OCI-LY1 (cell line): ENCODE measurements at regions not wholly inside any gene's neighbourhood (a gene's known extent, or its start where the extent isn't known, plus 50 kb on each side); places are given as distances from the start of the nearest gene placed in this dataset.

Experiments used
- H2AFZ ChIP-seq: fragments of 200-600 bp; sonication (generic), shearing (Covaris generic); 2 replicates; pipeline ENCODE4 v1.6.0; 2014; ENCODE audit warnings: antibody characterized with exemption, mild to moderate bottlenecking, low read length
- H3F3A ChIP-seq: fragments of 200-600 bp; sonication (generic), shearing (Covaris generic); 2 replicates; pipeline ENCODE4 v1.6.0; 2014; ENCODE audit warnings: mild to moderate bottlenecking, antibody characterized with exemption, low read length, moderate library complexity; ENCODE audit not compliant: insufficient read depth
- H3K27ac ChIP-seq: fragments of 200-600 bp; sonication (generic); 2 replicates; pipeline ENCODE4 v1.5.1; 2014; ENCODE audit warnings: low read length, mixed run types, mild to moderate bottlenecking, low read depth; ENCODE audit not compliant: poor library complexity, severe bottlenecking
- H3K27me3 ChIP-seq: fragments of 200-600 bp; sonication (generic); 2 replicates; pipeline ENCODE4 v1.6.0; 2014; ENCODE audit warnings: antibody characterized with exemption, mild to moderate bottlenecking, low read length, moderate library complexity; ENCODE audit not compliant: insufficient read depth
- H3K36me3 ChIP-seq: fragments of 200-600 bp; sonication (generic); 2 replicates; pipeline ENCODE4 v1.6.1; 2014; ENCODE audit warnings: mild to moderate bottlenecking, antibody characterized with exemption, low read length, moderate library complexity, mixed read lengths; ENCODE audit not compliant: insufficient read depth
- H3K4me1 ChIP-seq: fragments of 200-600 bp; sonication (generic); 2 replicates; pipeline ENCODE4 v1.5.1; 2014; ENCODE audit warnings: mild to moderate bottlenecking, low read length, moderate library complexity; ENCODE audit not compliant: insufficient read depth, severe bottlenecking
- H3K4me2 ChIP-seq: fragments of 200-600 bp; sonication (generic), shearing (Covaris generic); 2 replicates; pipeline ENCODE4 v1.6.1; 2014; ENCODE audit warnings: low read length
- H3K4me3 ChIP-seq: fragments of 200-600 bp; sonication (generic); 2 replicates; pipeline ENCODE4 v1.5.1; 2014; ENCODE audit warnings: low read length, low read depth, mild to moderate bottlenecking, mixed read lengths; ENCODE audit not compliant: poor library complexity, severe bottlenecking
- H3K79me2 ChIP-seq: fragments of 200-600 bp; shearing (Covaris generic); 2 replicates; pipeline ENCODE4 v1.6.1; 2016; ENCODE audit warnings: mixed run types, low read length, mixed read lengths; ENCODE audit not compliant: insufficient read depth
- H3K9ac ChIP-seq: fragments of 200-600 bp; sonication (generic), shearing (Covaris generic); 2 replicates; pipeline ENCODE4 v1.6.1; 2014; ENCODE audit warnings: mild to moderate bottlenecking, low read length, mixed read lengths
- H3K9me2 ChIP-seq: fragments of 200-600 bp; sonication (generic), shearing (Covaris generic); 2 replicates; pipeline ENCODE4 v1.6.1; 2014; ENCODE audit warnings: low read depth, mild to moderate bottlenecking, low read length, mixed read lengths
- H3K9me3 ChIP-seq: fragments of 200-600 bp; shearing (Covaris generic); 2 replicates; pipeline ENCODE4 v1.6.1; 2014; ENCODE audit warnings: low read length, mixed read lengths
- H4K20me1 ChIP-seq: fragments of 200-600 bp; sonication (generic), shearing (Covaris generic); 2 replicates; pipeline ENCODE4 v1.6.0; 2016; ENCODE audit warnings: mild to moderate bottlenecking, low read length; ENCODE audit not compliant: insufficient read depth
- EZH2 ChIP-seq: fragments of 200-600 bp; sonication (generic), shearing (Covaris generic); IDR thresholded peaks from 2 replicates; pipeline ENCODE4 v1.8.0; 2017; ENCODE audit warnings: borderline replicate concordance, mixed run types, mild to moderate bottlenecking, antibody characterized with exemption, low read length, moderate library complexity, mixed read lengths
- TF ChIP-seq, protein P1 (sequence below): fragments of 200-600 bp; sonication (generic), shearing (Covaris generic); IDR thresholded peaks from 2 replicates; pipeline ENCODE4 v1.5.1; 2017; ENCODE audit warnings: mild to moderate bottlenecking, antibody characterized with exemption, low read length, moderate library complexity, mixed read lengths

DNA sequence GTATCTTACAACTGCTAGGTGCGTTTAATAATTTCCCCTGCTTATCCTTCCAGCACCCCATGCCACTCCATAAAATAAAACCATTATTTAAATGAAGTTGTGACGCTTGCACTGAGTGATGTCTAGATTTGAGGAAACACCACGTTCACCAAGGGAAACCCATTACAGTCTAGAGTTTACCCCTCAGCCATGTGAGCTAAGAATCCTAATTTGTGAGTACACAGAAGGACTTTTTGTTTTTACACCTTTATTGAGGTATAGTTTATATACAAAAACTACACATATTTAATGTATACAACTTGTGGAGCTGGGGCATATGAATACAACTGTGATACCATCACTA, 326.8 kb downstream of the RAPGEF2 start:
- H3K79me2 ChIP-seq = no peaks in the 10 kb centered on the region
- H3K9me3 ChIP-seq = no peaks in the 10 kb centered on the region
- no peaks in the 10 kb centered on the region for H3K9me2 ChIP-seq
- H4K20me1 ChIP-seq = no peaks in the 10 kb centered on the region
- H3K9ac ChIP-seq = no peak overlapping the region
- H3F3A ChIP-seq = no peaks in the 10 kb centered on the region
- H3K27ac ChIP-seq = no peak overlapping the region
- TF ChIP-seq, protein P1, sequence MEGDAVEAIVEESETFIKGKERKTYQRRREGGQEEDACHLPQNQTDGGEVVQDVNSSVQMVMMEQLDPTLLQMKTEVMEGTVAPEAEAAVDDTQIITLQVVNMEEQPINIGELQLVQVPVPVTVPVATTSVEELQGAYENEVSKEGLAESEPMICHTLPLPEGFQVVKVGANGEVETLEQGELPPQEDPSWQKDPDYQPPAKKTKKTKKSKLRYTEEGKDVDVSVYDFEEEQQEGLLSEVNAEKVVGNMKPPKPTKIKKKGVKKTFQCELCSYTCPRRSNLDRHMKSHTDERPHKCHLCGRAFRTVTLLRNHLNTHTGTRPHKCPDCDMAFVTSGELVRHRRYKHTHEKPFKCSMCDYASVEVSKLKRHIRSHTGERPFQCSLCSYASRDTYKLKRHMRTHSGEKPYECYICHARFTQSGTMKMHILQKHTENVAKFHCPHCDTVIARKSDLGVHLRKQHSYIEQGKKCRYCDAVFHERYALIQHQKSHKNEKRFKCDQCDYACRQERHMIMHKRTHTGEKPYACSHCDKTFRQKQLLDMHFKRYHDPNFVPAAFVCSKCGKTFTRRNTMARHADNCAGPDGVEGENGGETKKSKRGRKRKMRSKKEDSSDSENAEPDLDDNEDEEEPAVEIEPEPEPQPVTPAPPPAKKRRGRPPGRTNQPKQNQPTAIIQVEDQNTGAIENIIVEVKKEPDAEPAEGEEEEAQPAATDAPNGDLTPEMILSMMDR = no peak
- no peak for TF ChIP-seq EZH2
- no peak overlapping the region for H3K4me3 ChIP-seq
- H3K36me3 ChIP-seq = no peaks in the 10 kb centered on the region
- no peak overlapping the region for H3K4me2 ChIP-seq
- no peaks in the 10 kb centered on the region for H3K27me3 ChIP-seq
- H3K4me1 ChIP-seq = no peaks in the 10 kb centered on the region
- H2AFZ ChIP-seq = no peak overlapping the region

DNA sequence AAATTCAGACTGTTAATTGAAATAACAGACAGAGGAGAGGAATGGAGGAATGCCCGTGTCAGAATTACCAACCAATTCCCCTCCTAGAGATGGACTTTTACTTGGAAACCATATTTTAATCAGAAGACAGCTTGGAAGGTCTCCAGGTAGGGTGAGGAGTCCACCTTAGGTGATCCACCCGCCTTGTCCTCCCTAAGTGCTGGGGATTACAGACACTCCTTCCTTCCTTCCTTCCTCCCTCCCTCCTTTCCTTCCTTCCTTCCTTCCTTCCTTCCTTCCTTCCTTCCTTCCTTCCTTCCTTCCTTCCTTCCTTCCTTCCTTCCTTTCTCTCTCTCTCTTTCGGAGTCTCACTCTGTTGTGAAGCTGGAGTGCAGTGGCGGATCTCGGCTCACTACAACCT, 328.0 kb downstream of the RAPGEF2 start:
- no peaks in the 10 kb centered on the region for H3K4me1 ChIP-seq
- no peak for TF ChIP-seq EZH2
- TF ChIP-seq, protein P1 = no peak
- no peaks in the 10 kb centered on the region for H3K9me2 ChIP-seq
- H4K20me1 ChIP-seq = no peaks in the 10 kb centered on the region
- H3K79me2 ChIP-seq = no peaks in the 10 kb centered on the region
- H3K36me3 ChIP-seq = no peaks in the 10 kb centered on the region
- H3K9me3 ChIP-seq = no peaks in the 10 kb centered on the region
- H3K4me3 ChIP-seq = no peak overlapping the region
- no peak overlapping the region for H3K4me2 ChIP-seq
- no peak overlapping the region for H3K27ac ChIP-seq
- no peak overlapping the region for H2AFZ ChIP-seq
- H3F3A ChIP-seq = no peaks in the 10 kb centered on the region
- no peaks in the 10 kb centered on the region for H3K27me3 ChIP-seq
- no peak overlapping the region for H3K9ac ChIP-seq

DNA sequence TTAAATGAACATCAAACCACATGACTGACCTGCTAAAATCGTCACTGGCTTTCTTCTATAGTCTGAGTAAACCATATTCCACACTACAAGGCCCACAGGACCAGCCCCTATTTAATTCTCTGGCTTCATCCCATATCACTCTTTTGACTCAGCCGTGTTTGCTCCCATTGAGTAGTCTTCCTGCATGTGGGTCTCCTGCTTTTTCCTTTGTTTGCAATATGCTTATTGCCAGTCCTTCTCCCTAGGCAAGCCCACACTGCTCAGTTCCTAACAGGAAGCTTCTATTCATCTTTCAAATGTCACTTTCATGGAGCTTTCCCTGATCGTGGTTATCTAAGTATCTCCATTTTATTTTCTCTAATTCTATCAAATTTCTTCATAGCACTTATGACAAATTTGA, 329.6 kb downstream of the RAPGEF2 start:
- Histone ChIP-seq H3K27ac (no peak overlapping the region), H3K4me1 (no peaks in the 10 kb centered on the region), H3F3A (no peaks in the 10 kb centered on the region), H3K27me3 (no peaks in the 10 kb centered on the region), H3K4me2 (no peak overlapping the region), H4K20me1 (no peaks in the 10 kb centered on the region), H3K36me3 (no peaks in the 10 kb centered on the region), H3K9me3 (no peaks in the 10 kb centered on the region), H3K4me3 (no peak overlapping the region), H3K9me2 (no peaks in the 10 kb centered on the region), H3K9ac (no peak overlapping the region), H3K79me2 (no peaks in the 10 kb centered on the region), H2AFZ (no peak overlapping the region)
- TF ChIP-seq, protein P1 = no peak
- TF ChIP-seq EZH2 = no peak
